ENCODE measurements at regions not wholly inside any gene's neighbourhood (a gene's known extent, or its start where the extent isn't known, plus 50 kb on each side); places are given as distances from the start of the nearest gene placed in this dataset.
"Not testable (repeated sequence)": the region's sequence is repeated elsewhere in the genome, so short reads cannot be mapped to it uniquely, and the experiment has no call there.

- dilution Hi-C loops (cut with MboI; ENCODE audit: extremely low pct_ligation_motif_present, low sequenced_read_pairs) = no loop called here
- no peaks in the 10 kb centered on the region for H3K4me1 ChIP-seq (ENCODE audit: control insufficient read depth, extremely low read depth, insufficient read depth, low read length)
- H2AFZ ChIP-seq (ENCODE audit: control insufficient read depth, low read length) = no peak overlapping the region
- DNase-seq (ENCODE audit: low read depth, low spot score) = no peak
- no peak for TF ChIP-seq EZH2 (IDR thresholded peaks at IDR 0.05; ENCODE audit: low read length)
- TF ChIP-seq CTCF (optimal IDR thresholded peaks at IDR 0.05 in 1 of 3, IDR thresholded peaks at IDR 0.05 in 1 of 3, conservative IDR thresholded peaks at IDR 0.05 in 1 of 3; ENCODE audit: extremely low read depth in 1 of 3, insufficient read depth in 2 of 3, low read length in 3 of 3) = no peak
- H3K4me2 ChIP-seq (ENCODE audit: control insufficient read depth, extremely low read depth, insufficient read depth, low read depth, low read length) = no peak overlapping the region
- H3K9ac ChIP-seq (ENCODE audit: control insufficient read depth, extremely low read depth, insufficient read depth, low read length) = no peak overlapping the region
- no peaks in the 10 kb centered on the region for H4K20me1 ChIP-seq (ENCODE audit: control insufficient read depth, extremely low read depth, insufficient read depth, low read length)
- no peaks in the 10 kb centered on the region for H3K9me1 ChIP-seq (ENCODE audit: control insufficient read depth, extremely low read depth, insufficient read depth, low read length)
- no peaks in the 10 kb centered on the region for H3K79me2 ChIP-seq (ENCODE audit: control insufficient read depth, insufficient read depth, low read length)
- FAIRE-seq = no peak
- no peak overlapping the region for H3K27ac ChIP-seq (ENCODE audit: control insufficient read depth, insufficient read depth, low read length)
- no peaks in the 10 kb centered on the region for H3K36me3 ChIP-seq (ENCODE audit: control insufficient read depth in 2 of 2, extremely low read depth in 1 of 2, insufficient read depth in 2 of 2, low read length in 2 of 2)
- no peak overlapping the region for H3K4me3 ChIP-seq (ENCODE audit: control insufficient read depth in 2 of 3, extremely low read depth in 1 of 3, insufficient read depth in 2 of 3, low read depth in 1 of 3, low read length in 3 of 3)
- no peaks in the 10 kb centered on the region for H3K9me3 ChIP-seq (ENCODE audit: control insufficient read depth, low read depth, low read length)
- no peaks in the 10 kb centered on the region for H3K27me3 ChIP-seq (ENCODE audit: control insufficient read depth, extremely low read depth, insufficient read depth, low read length)
Measured at GRCh38 chr3:75237053-75237452, 427.1 kb upstream of the FRG2C start.

DNA sequence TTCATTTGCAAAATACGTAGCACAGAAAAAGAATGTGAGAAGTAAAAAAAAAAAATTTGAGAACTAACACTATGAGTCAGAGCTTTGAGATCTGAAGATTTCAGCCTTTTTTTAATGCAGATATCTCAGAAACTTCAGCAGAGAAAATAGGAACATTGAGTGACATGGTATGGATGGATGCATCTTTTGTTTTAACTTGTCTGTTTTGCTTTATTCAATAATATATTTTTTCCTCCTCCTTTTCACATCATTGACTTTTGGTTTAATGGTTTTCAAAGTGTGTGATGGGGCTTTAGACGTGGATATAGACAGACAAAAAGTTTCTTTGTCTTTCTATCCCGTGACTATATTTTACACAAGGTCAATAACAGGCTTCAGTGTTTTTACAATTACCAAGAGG is 426.7 kb upstream of the FRG2C start:
- Histone ChIP-seq H3K4me1 (ENCODE audit: control insufficient read depth, extremely low read depth, insufficient read depth, low read length) (no peaks in the 10 kb centered on the region), H3K27me3 (ENCODE audit: control insufficient read depth, extremely low read depth, insufficient read depth, low read length) (no peaks in the 10 kb centered on the region), H3K36me3 (ENCODE audit: control insufficient read depth in 2 of 2, extremely low read depth in 1 of 2, insufficient read depth in 2 of 2, low read length in 2 of 2) (no peaks in the 10 kb centered on the region), H3K79me2 (ENCODE audit: control insufficient read depth, insufficient read depth, low read length) (no peaks in the 10 kb centered on the region), H3K9me3 (ENCODE audit: control insufficient read depth, low read depth, low read length) (no peaks in the 10 kb centered on the region), H3K27ac (ENCODE audit: control insufficient read depth, insufficient read depth, low read length) (no peak overlapping the region), H2AFZ (ENCODE audit: control insufficient read depth, low read length) (no peak overlapping the region), H3K4me3 (ENCODE audit: control insufficient read depth in 2 of 3, extremely low read depth in 1 of 3, insufficient read depth in 2 of 3, low read depth in 1 of 3, low read length in 3 of 3) (no peak overlapping the region), H3K4me2 (ENCODE audit: control insufficient read depth, extremely low read depth, insufficient read depth, low read depth, low read length) (no peak overlapping the region), H4K20me1 (ENCODE audit: control insufficient read depth, extremely low read depth, insufficient read depth, low read length) (no peaks in the 10 kb centered on the region), H3K9ac (ENCODE audit: control insufficient read depth, extremely low read depth, insufficient read depth, low read length) (no peak overlapping the region), H3K9me1 (ENCODE audit: control insufficient read depth, extremely low read depth, insufficient read depth, low read length) (no peaks in the 10 kb centered on the region)
- DNase-seq (ENCODE audit: low read depth, low spot score) (no peak), FAIRE-seq (no peak)
- dilution Hi-C loops (cut with MboI; ENCODE audit: extremely low pct_ligation_motif_present, low sequenced_read_pairs) = no loop called here
- TF ChIP-seq CTCF (optimal IDR thresholded peaks at IDR 0.05 in 1 of 3, IDR thresholded peaks at IDR 0.05 in 1 of 3, conservative IDR thresholded peaks at IDR 0.05 in 1 of 3; ENCODE audit: extremely low read depth in 1 of 3, insufficient read depth in 2 of 3, low read length in 3 of 3) (no peak), EZH2 (IDR thresholded peaks at IDR 0.05; ENCODE audit: low read length) (no peak)

- H3K79me2 ChIP-seq (ENCODE audit: control insufficient read depth, insufficient read depth, low read length); H3K9ac ChIP-seq (ENCODE audit: control insufficient read depth, extremely low read depth, insufficient read depth, low read length); H3K4me3 ChIP-seq (ENCODE audit: control insufficient read depth in 2 of 3, extremely low read depth in 1 of 3, insufficient read depth in 2 of 3, low read depth in 1 of 3, low read length in 3 of 3); dilution Hi-C loops (cut with MboI; ENCODE audit: extremely low pct_ligation_motif_present, low sequenced_read_pairs); H2AFZ ChIP-seq (ENCODE audit: control insufficient read depth, low read length); DNase-seq (ENCODE audit: low read depth, low spot score); H3K4me1 ChIP-seq (ENCODE audit: control insufficient read depth, extremely low read depth, insufficient read depth, low read length); H3K27me3 ChIP-seq (ENCODE audit: control insufficient read depth, extremely low read depth, insufficient read depth, low read length); H3K9me3 ChIP-seq (ENCODE audit: control insufficient read depth, low read depth, low read length); H3K9me1 ChIP-seq (ENCODE audit: control insufficient read depth, extremely low read depth, insufficient read depth, low read length); H3K4me2 ChIP-seq (ENCODE audit: control insufficient read depth, extremely low read depth, insufficient read depth, low read depth, low read length); H3K27ac ChIP-seq (ENCODE audit: control insufficient read depth, insufficient read depth, low read length); H4K20me1 ChIP-seq (ENCODE audit: control insufficient read depth, extremely low read depth, insufficient read depth, low read length); H3K36me3 ChIP-seq (ENCODE audit: control insufficient read depth in 2 of 2, extremely low read depth in 1 of 2, insufficient read depth in 2 of 2, low read length in 2 of 2); FAIRE-seq: not testable (repeated sequence)
Measured at GRCh38 chr3:75241226-75241962, 422.7 kb upstream of the FRG2C start.

All from keratinocyte (primary cell).